Activated T-cell treated with anti-CD3 and anti-CD28 coated beads, Interleukin-2, amount 50 U/mL, for 72 hours (primary cell): ENCODE measurements at regions not wholly inside any gene's neighbourhood (a gene's known extent, or its start where the extent isn't known, plus 50 kb on each side); places are given as distances from the start of the nearest gene placed in this dataset.
A peak's percentile ranks its signal among the peaks of the same experiment; 100 is the strongest.

Experiments used
- ATAC-seq, 2 donors: fragments of 150-1000 bp; cut with Tn5 transposase; replicated peaks in 1 of 2; 2 replicates each; pipeline ENCODE4 v1.10.0; 2021; ENCODE audit warnings: moderate library complexity in 2 of 2, mild to moderate bottlenecking in 1 of 2
- DNase-seq, 2 donors: peaks; one replicate each; pipeline ENCODE4 v3.0.0; 2021 to 2022; ENCODE audit warnings: mixed read lengths in 1 of 2
- H3K27ac Mint-ChIP-seq: one replicate; pipeline ENCODE4 v1.8.0; 2022; ENCODE audit warnings: mild to moderate bottlenecking, moderate library complexity, mixed read lengths
- H3K27me3 Mint-ChIP-seq: one replicate; pipeline ENCODE4 v1.8.0; 2022; ENCODE audit warnings: low read depth, mixed read lengths
- H3K36me3 Mint-ChIP-seq, 2 donors: one replicate each; pipeline ENCODE4 v1.8.0; 2022; ENCODE audit warnings: mixed read lengths in 2 of 2, mild to moderate bottlenecking in 1 of 2; ENCODE audit not compliant: insufficient read depth in 2 of 2
- H3K4me1 Mint-ChIP-seq: one replicate; pipeline ENCODE4 v1.8.0; 2022; ENCODE audit warnings: low read depth, mixed read lengths
- H3K4me3 Mint-ChIP-seq, 2 donors: one replicate each; pipeline ENCODE4 v1.8.0; 2022; ENCODE audit warnings: mild to moderate bottlenecking in 2 of 2, mixed read lengths in 2 of 2, moderate library complexity in 2 of 2
- H3K9me3 Mint-ChIP-seq, 2 donors: one replicate each; pipeline ENCODE4 v1.8.0; 2022; ENCODE audit warnings: mixed read lengths in 2 of 2

DNA sequence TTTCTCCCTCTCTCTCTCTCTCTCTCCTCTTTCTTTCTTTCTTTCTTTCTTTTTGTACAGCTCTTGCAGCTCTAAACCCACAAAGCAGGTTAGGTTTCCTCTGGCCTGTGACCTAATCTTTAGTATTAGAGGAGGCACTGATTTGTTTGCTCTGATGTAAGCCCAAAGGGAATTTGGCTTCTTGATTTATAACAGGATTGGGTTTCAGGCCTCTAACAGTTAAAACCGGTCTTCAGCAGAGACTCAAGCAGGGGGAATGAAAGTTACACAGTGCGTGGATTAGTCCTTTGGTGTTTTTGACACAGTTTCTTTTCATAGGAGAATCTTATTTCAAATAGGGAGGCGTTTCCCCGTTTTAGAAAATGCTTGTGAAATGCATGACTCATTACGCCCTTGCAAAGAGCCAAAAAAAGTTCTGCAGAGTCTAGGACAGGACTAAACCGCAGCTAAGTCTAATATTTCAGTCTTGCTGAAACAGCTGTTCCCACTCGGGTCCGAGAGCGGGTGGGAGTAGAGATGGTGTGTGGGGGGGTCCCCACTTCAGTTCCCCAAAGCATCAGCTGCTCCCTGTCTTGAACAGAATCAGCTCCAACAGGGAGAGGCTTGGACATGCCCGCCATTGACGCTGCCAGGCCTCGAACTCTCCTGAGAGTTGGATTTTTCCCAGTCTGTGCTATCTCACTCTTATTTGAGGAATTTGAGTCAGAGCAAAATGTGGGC, 296.5 kb upstream of the PITRM1 start:
- peaks cover 8% of the 10 kb centered on the region for H3K27me3 Mint-ChIP-seq
- no peaks in the 10 kb centered on the region for H3K36me3 Mint-ChIP-seq
- peak overlapping the region; percentile 94 for H3K27ac Mint-ChIP-seq
- H3K4me3 Mint-ChIP-seq = peak overlapping the region; percentile 60 to 95
- H3K9me3 Mint-ChIP-seq = no peaks in the 10 kb centered on the region
- ATAC-seq (peak; percentile 48 to 50), DNase-seq (no peak)
- H3K4me1 Mint-ChIP-seq = peaks cover 46% of the 10 kb centered on the region

DNA sequence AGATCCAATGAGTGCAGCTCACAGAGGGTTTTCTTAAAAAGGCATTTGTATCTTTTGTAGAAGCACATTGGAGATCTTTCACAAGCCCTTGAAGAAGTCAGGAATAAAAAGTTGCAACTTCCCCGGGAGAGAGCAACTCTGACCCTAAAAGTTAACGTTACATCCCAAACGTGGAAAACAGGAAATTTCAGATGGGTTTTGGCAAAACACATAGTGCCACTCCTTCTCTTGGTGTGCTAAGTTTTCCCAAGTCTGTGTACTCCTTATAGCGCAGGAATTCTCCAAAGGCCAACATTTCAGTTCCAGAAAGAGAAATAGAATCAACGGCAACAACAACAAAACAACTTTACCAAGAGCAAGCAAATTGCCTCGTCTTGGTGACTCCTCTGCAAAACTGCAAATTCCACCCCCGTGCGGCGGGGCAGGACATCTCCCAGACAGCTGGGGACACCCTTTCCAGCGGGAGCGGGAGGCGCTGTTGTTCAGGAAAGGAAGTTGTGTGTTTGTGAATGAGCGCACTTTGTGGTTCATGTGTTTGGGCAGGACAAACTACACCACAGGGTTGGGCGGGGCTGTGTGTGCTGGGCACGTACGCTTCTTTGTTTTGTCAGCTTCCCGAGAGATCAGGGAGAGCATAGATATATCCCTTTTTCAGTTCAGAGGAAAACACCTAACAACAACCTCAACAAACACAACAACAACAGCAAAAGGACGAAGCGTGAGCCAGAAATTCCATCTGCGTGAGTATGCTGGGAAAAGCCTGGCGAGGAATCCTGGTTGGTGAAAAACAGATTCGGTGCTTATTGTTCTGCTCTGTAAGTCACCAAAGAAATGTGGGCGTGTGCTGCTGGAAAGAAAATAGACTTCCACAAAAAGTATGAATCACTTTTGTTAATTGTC, 294.7 kb upstream of the PITRM1 start:
- Mint-ChIP-seq H3K36me3 (no peaks in the 10 kb centered on the region), H3K4me3 (peak overlapping the region; percentile 67 to 95)
- no peak for DNase-seq

DNA sequence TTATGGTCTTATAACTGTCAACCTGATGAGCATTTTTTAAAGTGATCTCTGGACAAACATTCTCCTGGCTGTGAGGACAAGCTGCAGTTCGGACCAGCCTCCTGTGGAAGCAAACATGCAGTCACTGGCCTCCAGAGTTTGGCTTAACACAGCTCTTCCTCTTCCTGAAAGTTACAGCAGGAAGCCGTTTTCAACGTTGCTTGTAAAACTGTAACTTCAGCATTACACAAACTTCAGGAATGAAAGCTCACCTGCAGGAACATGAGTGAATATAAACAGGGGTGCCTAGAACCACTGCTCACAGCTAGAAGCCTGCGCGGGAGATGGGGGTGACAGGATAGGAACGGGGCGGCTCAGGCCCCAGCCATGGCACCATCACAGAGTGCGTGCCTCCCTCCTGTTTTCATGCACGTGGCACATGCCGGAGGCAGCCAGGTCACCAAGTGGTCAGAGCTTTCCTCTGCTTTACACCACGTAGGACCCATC, 292.9 kb upstream of the PITRM1 start:
- ATAC-seq (no peak), DNase-seq (no peak)
- Mint-ChIP-seq H3K27ac (no peak overlapping the region), H3K4me1 (peaks cover 33% of the 10 kb centered on the region), H3K4me3 (no peak overlapping the region), H3K27me3 (peaks cover 8% of the 10 kb centered on the region), H3K36me3 (no peaks in the 10 kb centered on the region), H3K9me3 (peaks cover 0 to 2% of the 10 kb centered on the region in 2 donors)

More for the DNA sequence above, 294.7 kb upstream of the PITRM1 start:
- Mint-ChIP-seq H3K27me3 (peaks cover 8% of the 10 kb centered on the region), H3K27ac (peak overlapping the region; percentile 81), H3K9me3 (peaks cover 0 to 2% of the 10 kb centered on the region in 2 donors), H3K4me1 (peaks cover 40% of the 10 kb centered on the region)
- ATAC-seq = peak in 1 of 2 donors; percentile 49

DNA sequence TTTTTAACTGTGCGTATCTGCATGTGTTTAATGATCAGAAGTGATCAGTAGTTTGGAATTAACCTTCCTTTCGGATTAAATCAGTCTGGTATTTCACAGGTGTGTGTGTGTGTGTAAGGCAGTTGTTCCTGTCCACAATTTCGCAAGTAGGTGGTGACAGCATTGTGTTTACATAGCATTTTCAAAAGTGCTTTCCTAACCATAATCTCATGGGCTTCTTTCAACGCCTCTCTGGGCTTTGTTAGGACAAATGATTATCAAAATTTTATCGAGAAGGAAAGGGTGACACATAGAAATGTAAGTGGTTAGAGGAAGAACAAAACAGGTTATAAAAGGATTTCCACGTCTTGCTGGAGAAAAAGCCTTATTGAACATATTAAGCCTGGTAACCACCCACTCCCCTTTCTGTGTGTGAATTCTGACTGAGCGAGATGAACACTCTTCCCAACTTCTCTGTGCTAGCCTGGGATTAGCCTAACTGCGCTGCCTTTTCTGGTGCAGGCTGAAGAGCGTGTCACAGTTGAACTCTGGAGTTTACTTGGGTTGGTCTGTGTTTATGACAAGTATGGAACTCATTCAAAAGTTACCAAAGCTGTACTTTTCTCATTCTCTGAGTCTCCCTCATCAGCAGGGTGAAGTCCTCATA, 292.3 kb upstream of the PITRM1 start:
- H3K4me3 Mint-ChIP-seq = no peak overlapping the region
- H3K9me3 Mint-ChIP-seq = peaks cover 0 to 2% of the 10 kb centered on the region in 2 donors
- ATAC-seq (no peak), DNase-seq (no peak)
- H3K27ac Mint-ChIP-seq = no peak overlapping the region
- no peaks in the 10 kb centered on the region for H3K36me3 Mint-ChIP-seq
- peaks cover 8% of the 10 kb centered on the region for H3K27me3 Mint-ChIP-seq
- H3K4me1 Mint-ChIP-seq = peaks cover 31% of the 10 kb centered on the region

DNA sequence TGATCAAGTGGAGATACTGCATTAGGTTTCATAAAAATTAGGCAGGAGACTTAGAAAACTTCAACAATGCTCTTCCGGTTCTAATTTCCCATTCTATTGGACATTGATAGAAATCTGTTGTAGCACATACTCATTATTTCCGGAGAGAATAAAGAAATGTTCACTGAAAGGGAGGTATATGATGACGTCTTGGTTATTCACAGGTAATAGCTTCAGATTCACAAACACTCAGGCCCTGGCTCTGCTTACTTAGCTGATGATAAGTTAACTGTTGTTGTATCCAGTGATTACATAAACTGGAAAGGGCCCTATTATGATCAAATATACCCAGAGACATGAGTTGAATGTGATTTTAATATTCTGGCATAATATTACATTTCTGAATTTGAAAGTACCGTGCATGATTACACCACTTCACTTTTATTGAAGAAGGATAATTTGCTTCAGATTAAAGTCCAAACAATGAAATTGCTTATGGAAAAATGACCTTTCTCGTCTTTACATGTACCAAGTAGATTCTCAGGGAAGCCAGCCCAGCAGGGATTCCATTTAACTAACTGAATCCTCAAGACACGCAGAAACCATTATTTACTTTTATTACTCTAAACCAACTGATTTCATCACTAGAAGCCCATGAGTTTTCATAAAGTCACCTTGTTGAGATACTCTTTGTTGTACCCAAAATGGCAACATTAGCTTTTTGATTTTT, 288.0 kb upstream of the PITRM1 start:
- no peak overlapping the region for H3K27ac Mint-ChIP-seq
- DNase-seq (no peak), ATAC-seq (no peak)
- peaks cover 10% of the 10 kb centered on the region for H3K4me1 Mint-ChIP-seq
- H3K36me3 Mint-ChIP-seq = peaks cover 2 to 3% of the 10 kb centered on the region in 2 donors
- peaks cover 2 to 6% of the 10 kb centered on the region in 2 donors for H3K9me3 Mint-ChIP-seq
- peaks cover 10% of the 10 kb centered on the region for H3K27me3 Mint-ChIP-seq
- H3K4me3 Mint-ChIP-seq = no peak overlapping the region

DNA sequence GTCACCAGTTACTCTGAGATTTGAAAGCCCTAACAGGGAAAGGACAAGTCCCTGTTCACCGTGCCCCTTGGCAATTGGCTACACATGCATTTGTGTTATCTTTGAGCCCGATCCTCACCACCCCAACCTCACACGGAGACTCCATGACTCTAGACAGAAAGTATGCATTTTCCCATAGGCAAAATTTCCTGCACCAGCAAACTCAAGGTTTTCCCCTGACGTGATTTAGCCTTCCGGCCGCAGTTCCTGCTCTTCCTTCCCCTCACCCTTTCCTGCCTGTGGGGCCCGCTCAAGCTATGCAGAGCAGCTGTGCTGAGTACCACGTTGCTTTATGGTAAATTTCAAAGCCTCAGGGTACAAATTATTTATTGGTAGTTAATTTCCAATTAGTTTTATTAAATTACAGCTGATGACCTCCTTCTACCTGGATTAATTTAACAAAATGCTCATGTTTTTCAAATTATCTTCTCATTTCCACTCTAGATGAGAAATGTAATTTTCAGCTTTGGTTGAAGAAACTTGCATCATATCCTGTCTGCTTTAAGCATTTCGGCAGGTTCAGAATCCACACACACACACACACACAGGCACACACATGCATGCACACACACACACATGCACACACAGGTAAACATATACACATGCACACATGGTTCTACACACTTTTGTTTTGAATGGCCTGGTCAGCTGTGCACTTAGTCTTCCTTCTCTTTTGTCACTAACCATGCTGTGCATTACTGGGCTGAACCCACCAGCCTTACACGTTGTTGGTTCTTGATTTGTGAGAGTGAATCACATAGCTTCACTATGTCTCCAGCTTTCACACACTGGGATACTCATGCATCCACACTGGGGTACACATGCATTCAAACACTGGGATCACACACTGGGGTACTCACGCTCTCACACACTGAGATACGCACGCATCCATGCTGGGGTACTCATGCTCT, 283.1 kb upstream of the PITRM1 start:
- peak overlapping the region; percentile 31 to 54 for H3K4me3 Mint-ChIP-seq
- peaks cover 19% of the 10 kb centered on the region for H3K27me3 Mint-ChIP-seq
- peaks cover 2 to 3% of the 10 kb centered on the region in 2 donors for H3K36me3 Mint-ChIP-seq
- peaks cover 37% of the 10 kb centered on the region for H3K4me1 Mint-ChIP-seq
- peaks cover 2 to 5% of the 10 kb centered on the region in 2 donors for H3K9me3 Mint-ChIP-seq
- ATAC-seq = peak; percentile 24 to 57
- H3K27ac Mint-ChIP-seq = peak overlapping the region; percentile 96
- DNase-seq = no peak

DNA sequence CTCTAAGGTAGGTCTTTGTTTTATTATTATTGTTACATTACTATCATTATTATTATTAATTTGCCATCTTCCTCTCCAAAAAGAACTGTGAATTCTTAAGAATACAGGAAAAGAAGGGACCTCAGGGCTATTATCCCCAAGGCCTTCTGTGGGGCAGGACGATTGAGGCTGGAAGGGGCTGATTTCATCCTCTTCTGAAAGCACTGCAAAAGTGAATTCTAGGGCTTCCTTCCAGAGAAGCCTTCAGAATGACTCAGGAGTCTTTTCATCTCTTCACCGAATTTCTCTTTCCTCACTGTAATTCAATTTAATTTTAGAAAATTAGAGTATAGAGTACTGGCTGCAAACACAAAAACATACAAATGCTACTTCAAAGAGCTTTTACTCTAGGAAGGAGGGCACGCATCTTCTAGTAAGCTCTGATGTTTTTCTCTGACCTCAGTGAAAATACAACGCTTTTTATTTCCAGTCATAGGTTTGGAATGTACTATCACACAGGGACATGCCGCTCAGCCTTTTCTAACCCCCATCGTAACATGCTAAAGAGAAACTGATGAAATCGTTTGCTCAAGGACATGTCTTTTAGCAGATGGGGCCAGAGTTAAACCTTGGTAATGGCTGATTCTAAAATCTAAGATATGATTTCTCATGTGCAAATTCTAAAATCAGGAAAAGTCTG, 280.2 kb upstream of the PITRM1 start:
- H3K27ac Mint-ChIP-seq = peak overlapping the region; percentile 76
- peak overlapping the region in 1 of 2 donors; percentile 64 for H3K4me3 Mint-ChIP-seq
- no peak for ATAC-seq

DNA sequence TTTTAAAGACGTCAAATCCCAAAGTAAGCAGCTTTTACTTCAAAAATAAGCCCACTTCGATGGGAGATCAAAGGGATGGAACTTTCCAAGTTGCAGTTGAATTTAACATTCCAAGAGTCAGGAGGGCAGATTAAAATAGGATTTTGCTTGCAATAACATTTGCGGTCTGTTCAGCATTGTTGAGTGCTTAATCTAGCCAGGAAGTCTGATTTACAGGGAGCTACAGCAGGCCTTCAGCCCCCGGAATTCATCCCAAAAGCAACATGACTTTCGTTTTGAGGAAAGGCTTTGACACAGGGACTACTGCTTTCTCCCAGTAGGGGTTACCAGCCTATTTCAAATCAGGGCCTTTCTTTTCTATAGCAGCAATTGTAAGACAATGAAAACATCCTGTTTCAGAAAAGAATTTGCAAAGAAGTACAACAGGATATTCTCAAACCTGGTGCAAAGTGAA, 279.6 kb upstream of the PITRM1 start:
- ATAC-seq (peak in 1 of 2 donors; percentile 45), DNase-seq (no peak)
- peaks cover 35% of the 10 kb centered on the region for H3K27me3 Mint-ChIP-seq
- H3K36me3 Mint-ChIP-seq = no peaks in the 10 kb centered on the region
- H3K4me1 Mint-ChIP-seq = peaks cover 37% of the 10 kb centered on the region
- H3K4me3 Mint-ChIP-seq = no peak overlapping the region
- H3K9me3 Mint-ChIP-seq = peaks cover 0 to 3% of the 10 kb centered on the region in 2 donors
- H3K27ac Mint-ChIP-seq = no peak overlapping the region

More for the DNA sequence above, 280.2 kb upstream of the PITRM1 start:
- no peak for DNase-seq
- Mint-ChIP-seq H3K9me3 (peaks cover 0 to 4% of the 10 kb centered on the region in 2 donors), H3K27me3 (peaks cover 34% of the 10 kb centered on the region), H3K4me1 (peaks cover 37% of the 10 kb centered on the region), H3K36me3 (no peaks in the 10 kb centered on the region)

DNA sequence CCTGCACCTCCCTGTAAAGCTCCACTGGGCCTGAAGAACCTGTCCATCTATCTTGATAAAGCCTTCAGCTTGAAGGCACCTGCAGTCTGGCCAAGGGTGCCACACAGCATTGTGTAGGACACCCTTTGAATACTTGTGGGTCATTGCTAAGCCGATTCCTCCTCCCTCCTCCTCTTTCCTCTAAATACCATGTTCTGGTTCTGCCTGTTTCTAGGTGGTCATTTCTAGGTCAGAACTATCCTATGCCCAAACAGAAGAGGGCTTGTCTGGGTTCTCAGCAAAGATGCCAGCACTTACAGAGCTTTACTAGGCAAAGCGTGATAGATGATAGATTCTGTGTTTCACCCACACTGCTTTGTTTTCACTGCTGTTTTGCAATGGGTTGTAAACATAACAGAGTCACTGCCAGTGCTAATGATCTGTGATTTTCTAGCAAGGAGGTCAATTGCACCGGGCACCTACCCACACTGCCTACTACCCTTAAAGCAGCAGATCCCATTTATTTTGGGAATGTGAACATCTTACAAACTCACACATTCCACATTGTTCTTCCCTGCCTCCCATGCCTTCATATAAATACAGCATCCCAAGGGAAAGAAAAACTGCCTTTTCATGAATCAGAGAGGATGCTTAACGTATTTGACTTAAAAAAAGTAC, 279.1 kb upstream of the PITRM1 start:
- Mint-ChIP-seq H3K4me1 (peaks cover 37% of the 10 kb centered on the region), H3K4me3 (no peak overlapping the region), H3K27ac (no peak overlapping the region), H3K27me3 (peaks cover 32% of the 10 kb centered on the region), H3K9me3 (peaks cover 0 to 3% of the 10 kb centered on the region in 2 donors), H3K36me3 (no peaks in the 10 kb centered on the region)
- no peak for DNase-seq
- no peak for ATAC-seq

DNA sequence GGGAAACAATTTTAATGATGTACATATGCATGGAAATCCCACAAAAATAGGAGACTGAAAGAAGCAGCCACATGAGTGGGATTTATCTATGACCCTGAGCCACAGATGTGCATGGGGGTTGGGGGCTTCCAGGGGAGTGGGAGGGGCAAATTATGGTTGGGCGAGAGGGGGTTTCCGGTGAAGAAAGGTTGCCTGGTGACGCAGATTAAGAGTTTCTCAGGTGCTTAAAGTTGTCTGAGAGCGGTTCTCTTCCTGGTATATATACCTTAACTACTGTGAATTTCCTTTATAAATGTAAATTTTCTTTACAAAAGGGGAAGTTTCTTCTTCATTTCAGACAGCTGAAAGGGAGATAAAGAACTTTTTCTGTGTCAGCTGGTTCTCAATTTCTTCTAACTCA, 273.6 kb upstream of the PITRM1 start:
- Mint-ChIP-seq H3K36me3 (no peaks in the 10 kb centered on the region), H3K27ac (no peak overlapping the region), H3K4me3 (no peak overlapping the region), H3K27me3 (peaks cover 47% of the 10 kb centered on the region), H3K9me3 (no peaks in the 10 kb centered on the region), H3K4me1 (peaks cover 10% of the 10 kb centered on the region)
- DNase-seq (no peak), ATAC-seq (no peak)

DNA sequence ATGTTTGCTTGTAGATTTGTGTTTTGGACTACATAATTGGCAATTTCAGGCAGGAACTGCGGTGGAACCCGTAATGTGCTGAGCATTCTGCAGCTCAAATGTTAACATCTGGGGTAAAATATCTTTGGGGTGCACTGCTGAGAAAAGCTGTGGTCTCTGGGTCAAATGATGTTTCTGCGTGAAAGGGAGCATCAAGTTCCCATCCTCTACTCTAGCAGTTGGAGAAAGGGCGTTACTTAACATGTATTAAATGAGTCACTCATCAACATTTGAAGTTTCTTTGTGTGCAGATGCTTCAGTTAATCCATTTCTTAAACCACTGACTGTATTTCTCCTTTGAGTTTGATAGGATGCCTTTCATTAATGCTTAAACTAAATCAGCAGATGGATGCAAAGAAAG, 273.1 kb upstream of the PITRM1 start:
- Mint-ChIP-seq H3K36me3 (no peaks in the 10 kb centered on the region), H3K27me3 (peaks cover 41% of the 10 kb centered on the region), H3K4me3 (no peak overlapping the region), H3K9me3 (no peaks in the 10 kb centered on the region), H3K27ac (no peak overlapping the region), H3K4me1 (peaks cover 5% of the 10 kb centered on the region)
- DNase-seq = no peak
- ATAC-seq = no peak
